Amniotic epithelial cell (primary cell): ENCODE measurements at regions not wholly inside any gene's neighbourhood (a gene's known extent, or its start where the extent isn't known, plus 50 kb on each side); places are given as distances from the start of the nearest gene placed in this dataset.
"Not testable (repeated sequence)": the region's sequence is repeated elsewhere in the genome, so short reads cannot be mapped to it uniquely, and the experiment has no call there.

Experiments used
- DNase-seq: peaks from one replicate; pipeline ENCODE4 v3.0.0-alpha.2; 2010; ENCODE audit warnings: low read depth

- no peak for DNase-seq
Measured at GRCh38 chr2:47652061-47652690, 81.4 kb upstream of the KCNK12 start.

- no peak for DNase-seq
Measured at GRCh38 chr2:47651296-47651695, 80.5 kb upstream of the KCNK12 start.

- DNase-seq: no peak
Measured at GRCh38 chr2:47650001-47650535, 79.3 kb upstream of the KCNK12 start.

GRCh38 chr2:47645246-47645645 is 74.5 kb upstream of the KCNK12 start:
- DNase-seq: no peak

GRCh38 chr2:47644351-47644750 is 73.6 kb upstream of the KCNK12 start:
- no peak for DNase-seq

- DNase-seq: no peak
Measured at GRCh38 chr2:47641366-47641765, 70.6 kb upstream of the KCNK12 start.

GRCh38 chr2:47640356-47640755 is 69.6 kb upstream of the KCNK12 start:
- DNase-seq: no peak

- DNase-seq: peak; percentile 39
Measured at GRCh38 chr2:47639467-47639866, 68.7 kb upstream of the KCNK12 start.

GRCh38 chr2:47638430-47638829 is 67.6 kb upstream of the KCNK12 start:
- DNase-seq: no peak

- no peak for DNase-seq
Measured at GRCh38 chr2:47636596-47637264, 65.9 kb upstream of the KCNK12 start.

GRCh38 chr2:47636176-47636575 is 65.4 kb upstream of the KCNK12 start:
- DNase-seq: no peak

GRCh38 chr2:47632754-47633153 is 62.0 kb upstream of the KCNK12 start:
- DNase-seq: no peak

GRCh38 chr2:47631792-47632398 is 61.1 kb upstream of the KCNK12 start:
- peak; percentile 62 for DNase-seq

- DNase-seq: no peak
Measured at GRCh38 chr2:47631306-47631705, 60.5 kb upstream of the KCNK12 start.

- no peak for DNase-seq
Measured at GRCh38 chr2:47629501-47630460, 59.0 kb upstream of the KCNK12 start.

- DNase-seq: no peak
Measured at GRCh38 chr2:47628904-47629303, 58.1 kb upstream of the KCNK12 start.

- DNase-seq: no peak
Measured at GRCh38 chr2:47626664-47627063, 55.9 kb upstream of the KCNK12 start.

- not testable (repeated sequence) for DNase-seq
Measured at GRCh38 chr2:47623140-47623539, 52.4 kb upstream of the KCNK12 start.

- no peak for DNase-seq
Measured at GRCh38 chr2:47620770-47621437, 50.1 kb upstream of the KCNK12 start.
